Erythroblast (primary cell): ENCODE measurements at regions not wholly inside any gene's neighbourhood (a gene's known extent, or its start where the extent isn't known, plus 50 kb on each side); places are given as distances from the start of the nearest gene placed in this dataset.

Source experiments
- GATA1 ChIP-seq: IDR thresholded peaks from 2 replicates; pipeline ENCODE4 v1.6.1; 2011; ENCODE audit warnings: low read depth, mild to moderate bottlenecking, control low read depth, low read length, moderate library complexity
- POLR2A ChIP-seq: IDR thresholded peaks from 2 replicates; pipeline ENCODE4 v1.6.1; 2011; ENCODE audit warnings: mild to moderate bottlenecking, low read length

DNA sequence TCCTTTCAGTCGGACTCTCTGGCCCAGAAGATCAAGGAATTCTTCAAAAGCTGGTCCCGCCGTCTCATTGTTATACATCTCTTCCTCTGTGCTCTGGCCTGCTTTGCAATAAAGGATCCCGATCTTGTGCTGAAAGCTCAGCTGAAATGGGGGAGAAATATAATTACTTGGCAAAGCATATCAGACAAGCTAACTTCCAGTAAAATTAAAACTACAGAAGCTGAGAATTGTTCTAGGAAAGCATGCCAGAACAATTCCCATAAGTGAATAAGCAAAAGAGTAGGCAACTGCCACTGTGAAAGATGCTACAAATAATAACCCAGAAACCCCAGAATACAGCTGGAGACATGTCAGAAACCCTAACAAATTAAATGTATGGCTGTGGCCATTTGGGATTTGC is 146.1 kb downstream of the SIPA1L2 start:
- TF ChIP-seq POLR2A (no peak), GATA1 (no peak)
